GM12878 (cell line): ENCODE measurements at regions not wholly inside any gene's neighbourhood (a gene's known extent, or its start where the extent isn't known, plus 50 kb on each side); places are given as distances from the start of the nearest gene placed in this dataset.

Experiments used
- ATAC-seq: fragments of 200-7000 bp; cut with Tn5 transposase; 3 replicates; pipeline ENCODE4 v1.9.1; 2020; ENCODE audit warnings: mild to moderate bottlenecking, moderate library complexity
- BruUV-seq: library from RNA; stranded (reverse); fragments of 400-500 nt; replicated peaks from 2 replicates; lab custom pipeline; 2021; lab: Mats Ljungman, UMichigan
- CTCF ChIA-PET: fragments of 300-600 bp; sonication (Branson Sonifier 250); formaldehyde crosslinking; extraction: SDS; loops from one replicate; lab custom pipeline; 2021; ENCODE audit warnings: inconsistent platforms; lab: Yijun Ruan, JAX
- POLR2A ChIA-PET: fragments of 350-600 bp; formaldehyde crosslinking; extraction: SDS; loops from one replicate; lab custom pipeline; 2021; ENCODE audit warnings: inconsistent platforms; lab: Charles Lee
- RAD21 ChIA-PET: fragments of 300-600 bp; sonication (Branson Sonifier 250); formaldehyde crosslinking; loops from one replicate; lab custom pipeline; 2023; ENCODE audit warnings: antibody characterized with exemption; ENCODE audit not compliant: unreplicated experiment; lab: Charles Lee
- SMC1A ChIA-PET: fragments of 300-600 bp; sonication (Branson Sonifier 250); formaldehyde crosslinking; loops from one replicate; lab custom pipeline; 2023; ENCODE audit not compliant: unreplicated experiment, uncharacterized antibody; lab: Charles Lee
- DNase-seq: peaks from one replicate; pipeline ENCODE4 v3.0.0-alpha.2; 2011; ENCODE audit warnings: low read depth, low spot score
- FAIRE-seq: peaks from 3 replicates; lab custom pipeline; 2011; peaks lifted over from hg19 to GRCh38; lab: Jason Lieb, UNC
- H2AFZ ChIP-seq: 2 replicates; pipeline ENCODE4 v1.6.0; 2011; ENCODE audit warnings: low read depth, low read length, control low read depth; ENCODE audit not compliant: control insufficient read depth
- H3K27ac ChIP-seq: 2 replicates; pipeline ENCODE4 v1.5.1; 2011; ENCODE audit warnings: control low read depth; ENCODE audit not compliant: control insufficient read depth, insufficient read depth
- H3K27me3 ChIP-seq, 2 experiments: replicated peaks in 1 of 2; 2 replicates each; pipeline versions ENCODE4 v1.6.0 to v1.6.1; 2011; ENCODE audit warnings: low read length in 1 of 2; ENCODE audit not compliant: control insufficient read depth in 2 of 2, insufficient read depth in 2 of 2
- H3K36me3 ChIP-seq, 2 experiments: 2 replicates each; pipeline ENCODE4 v1.5.1; 2011; ENCODE audit warnings: low read length in 1 of 2; ENCODE audit not compliant: control insufficient read depth in 2 of 2, insufficient read depth in 2 of 2
- H3K4me1 ChIP-seq: 2 replicates; pipeline ENCODE4 v1.6.1; 2011; ENCODE audit warnings: mild to moderate bottlenecking, low read length, moderate library complexity, mixed read lengths; ENCODE audit not compliant: control insufficient read depth, insufficient read depth
- H3K4me2 ChIP-seq: 2 replicates; pipeline ENCODE4 v1.6.0; 2011; ENCODE audit warnings: control low read depth; ENCODE audit not compliant: control insufficient read depth, insufficient read depth
- H3K4me3 ChIP-seq: fragments of 200-600 bp; sonication (generic); 2 replicates; pipeline ENCODE4 v1.5.1; 2016
- H3K79me2 ChIP-seq: 2 replicates; pipeline ENCODE4 v1.6.0; 2011; ENCODE audit warnings: low read length; ENCODE audit not compliant: control insufficient read depth, insufficient read depth
- H3K9ac ChIP-seq: 2 replicates; pipeline ENCODE4 v1.8.0; 2011; ENCODE audit warnings: low read length, control low read depth, mixed read lengths; ENCODE audit not compliant: control insufficient read depth, insufficient read depth
- H3K9me3 ChIP-seq: replicated peaks from 3 replicates; pipeline ENCODE4 v1.5.1; 2011; ENCODE audit warnings: mild to moderate bottlenecking, low read length; ENCODE audit not compliant: control insufficient read depth, insufficient read depth
- H4K20me1 ChIP-seq: 2 replicates; pipeline ENCODE4 v1.6.0; 2011; ENCODE audit not compliant: control insufficient read depth, insufficient read depth
- CHD2 ChIP-seq: IDR thresholded peaks from 2 replicates; pipeline ENCODE4 v1.6.1; 2011; ENCODE audit warnings: low read depth, low read length, improper control_type of control experiment, borderline replicate concordance
- EED ChIP-seq: sonication (generic); IDR thresholded peaks from 2 replicates; pipeline ENCODE4 v1.6.1; 2016; ENCODE audit warnings: antibody characterized with exemption, low read depth
- IKZF1 ChIP-seq: fragments of 450-650 bp; conservative IDR thresholded peaks from 2 replicates; pipeline ENCODE4 v1.6.1; 2017; ENCODE audit warnings: antibody characterized with exemption, mild to moderate bottlenecking
- KAT2A ChIP-seq: conservative IDR thresholded peaks from 2 replicates; pipeline ENCODE4 v1.6.1; 2011; ENCODE audit warnings: low read depth, low read length; ENCODE audit not compliant: control insufficient read depth
- KDM1A ChIP-seq: fragments of 200-600 bp; sonication (generic); IDR thresholded peaks from 2 replicates; pipeline ENCODE4 v1.6.1; 2016; ENCODE audit warnings: borderline replicate concordance
- PKNOX1 ChIP-seq: fragments of 450-650 bp; IDR thresholded peaks from 2 replicates; pipeline ENCODE4 v1.6.1; 2016; ENCODE audit warnings: mild to moderate bottlenecking
- POLR2A ChIP-seq: IDR thresholded peaks from 2 replicates; pipeline ENCODE4 v1.6.1; 2011; ENCODE audit warnings: low read depth, mild to moderate bottlenecking, low read length
- RAD21 ChIP-seq: IDR thresholded peaks from 2 replicates; pipeline ENCODE4 v1.6.1; 2011; ENCODE audit warnings: mild to moderate bottlenecking, low read depth, low read length, moderate library complexity; ENCODE audit not compliant: insufficient read depth
- RBBP5 ChIP-seq: fragments of 200-600 bp; sonication (generic); conservative IDR thresholded peaks from 2 replicates; pipeline ENCODE4 v1.6.1; 2016
- SREBF1 ChIP-seq: IDR thresholded peaks from 2 replicates; pipeline ENCODE4 v1.6.1; 2012; ENCODE audit warnings: mild to moderate bottlenecking, low read length
- SUPT20H ChIP-seq: IDR thresholded peaks from 2 replicates; pipeline ENCODE4 v1.6.1; 2011; ENCODE audit warnings: low read depth, mild to moderate bottlenecking, low read length, moderate library complexity, borderline replicate concordance; ENCODE audit not compliant: control insufficient read depth
- ZNF217 ChIP-seq: fragments of 450-650 bp; IDR thresholded peaks from 2 replicates; pipeline ENCODE4 v1.6.1; 2017; ENCODE audit warnings: antibody characterized with exemption, mild to moderate bottlenecking
- WGBS: methylation state at CpG from one replicate; pipeline ENCODE4 v1.1.6; 2016; ENCODE audit warnings: low lambda C conversion rate; ENCODE audit not compliant: insufficient replicate concordance, insufficient coverage; ENCODE audit errors: missing lambda C conversion rate; 5-methylcytosine and 5-hydroxymethylcytosine counted together
- in situ Hi-C: fragments of 300-500 bp; cut with MboI; formaldehyde crosslinking; loops from 9 replicates; pipeline ENCODE4 v1.14.3; 2018; ENCODE audit warnings: mixed read lengths
- intact Hi-C: fragments of 100-400 bp; cut with micrococcal nuclease; formaldehyde crosslinking; loops from one replicate; pipeline ENCODE4 v1.14.2; 2022; ENCODE audit not compliant: unreplicated experiment
- TF ChIP-seq, protein P1 (sequence below): fragments of 450-650 bp; conservative IDR thresholded peaks from 2 replicates; pipeline ENCODE4 v1.6.1; 2017; ENCODE audit warnings: mild to moderate bottlenecking, moderate library complexity
- TF ChIP-seq, protein P2 (sequence below): IDR thresholded peaks from 2 replicates; pipeline ENCODE4 v1.6.1; 2011; ENCODE audit warnings: borderline replicate concordance, low read depth, mild to moderate bottlenecking, moderate library complexity, low read length; ENCODE audit not compliant: insufficient read depth, poor library complexity, severe bottlenecking
- TF ChIP-seq, protein P3 (sequence below): fragments of 450-650 bp; IDR thresholded peaks from 2 replicates; pipeline ENCODE4 v1.6.1; 2018; ENCODE audit warnings: borderline replicate concordance, mild to moderate bottlenecking; ENCODE audit not compliant: partially characterized antibody
- TF ChIP-seq, protein P4 (sequence below): fragments of 450-650 bp; formaldehyde crosslinking; IDR thresholded peaks from 2 replicates; pipeline ENCODE4 v1.4.0; 2022; ENCODE audit warnings: mild to moderate bottlenecking, moderate library complexity

DNA sequence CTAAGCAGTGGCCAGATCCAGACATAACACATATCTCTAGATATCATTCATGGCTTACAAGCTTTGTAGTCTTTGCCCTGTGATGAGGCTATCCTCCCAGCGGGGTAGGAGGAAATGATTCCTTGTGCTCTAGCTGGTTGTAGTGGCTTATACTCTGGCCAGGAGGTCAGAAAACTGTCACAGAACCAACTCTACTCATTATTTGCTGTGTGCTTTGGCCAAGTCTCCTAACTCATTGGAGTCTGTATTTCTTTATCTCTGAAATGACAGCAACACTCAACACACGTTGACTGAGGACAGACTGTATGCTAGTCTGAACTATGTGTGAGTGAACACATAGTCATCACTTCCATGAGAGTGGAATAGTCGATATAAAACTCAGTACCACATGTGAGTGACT lies 116.7 kb upstream of the F3 start:
- intact Hi-C loops, result no loop called here
- Histone ChIP-seq H3K9ac (no peak overlapping the region), H3K4me2 (no peak overlapping the region)
- TF ChIP-seq, protein P1, sequence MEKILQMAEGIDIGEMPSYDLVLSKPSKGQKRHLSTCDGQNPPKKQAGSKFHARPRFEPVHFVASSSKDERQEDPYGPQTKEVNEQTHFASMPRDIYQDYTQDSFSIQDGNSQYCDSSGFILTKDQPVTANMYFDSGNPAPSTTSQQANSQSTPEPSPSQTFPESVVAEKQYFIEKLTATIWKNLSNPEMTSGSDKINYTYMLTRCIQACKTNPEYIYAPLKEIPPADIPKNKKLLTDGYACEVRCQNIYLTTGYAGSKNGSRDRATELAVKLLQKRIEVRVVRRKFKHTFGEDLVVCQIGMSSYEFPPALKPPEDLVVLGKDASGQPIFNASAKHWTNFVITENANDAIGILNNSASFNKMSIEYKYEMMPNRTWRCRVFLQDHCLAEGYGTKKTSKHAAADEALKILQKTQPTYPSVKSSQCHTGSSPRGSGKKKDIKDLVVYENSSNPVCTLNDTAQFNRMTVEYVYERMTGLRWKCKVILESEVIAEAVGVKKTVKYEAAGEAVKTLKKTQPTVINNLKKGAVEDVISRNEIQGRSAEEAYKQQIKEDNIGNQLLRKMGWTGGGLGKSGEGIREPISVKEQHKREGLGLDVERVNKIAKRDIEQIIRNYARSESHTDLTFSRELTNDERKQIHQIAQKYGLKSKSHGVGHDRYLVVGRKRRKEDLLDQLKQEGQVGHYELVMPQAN, result no peak
- TF ChIP-seq, protein P2, sequence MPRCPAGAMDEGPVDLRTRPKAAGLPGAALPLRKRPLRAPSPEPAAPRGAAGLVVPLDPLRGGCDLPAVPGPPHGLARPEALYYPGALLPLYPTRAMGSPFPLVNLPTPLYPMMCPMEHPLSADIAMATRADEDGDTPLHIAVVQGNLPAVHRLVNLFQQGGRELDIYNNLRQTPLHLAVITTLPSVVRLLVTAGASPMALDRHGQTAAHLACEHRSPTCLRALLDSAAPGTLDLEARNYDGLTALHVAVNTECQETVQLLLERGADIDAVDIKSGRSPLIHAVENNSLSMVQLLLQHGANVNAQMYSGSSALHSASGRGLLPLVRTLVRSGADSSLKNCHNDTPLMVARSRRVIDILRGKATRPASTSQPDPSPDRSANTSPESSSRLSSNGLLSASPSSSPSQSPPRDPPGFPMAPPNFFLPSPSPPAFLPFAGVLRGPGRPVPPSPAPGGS, result no peak
- no peak for TF ChIP-seq POLR2A
- TF ChIP-seq ZNF217, result no peak
- TF ChIP-seq KAT2A, result no peak
- TF ChIP-seq, protein P3, sequence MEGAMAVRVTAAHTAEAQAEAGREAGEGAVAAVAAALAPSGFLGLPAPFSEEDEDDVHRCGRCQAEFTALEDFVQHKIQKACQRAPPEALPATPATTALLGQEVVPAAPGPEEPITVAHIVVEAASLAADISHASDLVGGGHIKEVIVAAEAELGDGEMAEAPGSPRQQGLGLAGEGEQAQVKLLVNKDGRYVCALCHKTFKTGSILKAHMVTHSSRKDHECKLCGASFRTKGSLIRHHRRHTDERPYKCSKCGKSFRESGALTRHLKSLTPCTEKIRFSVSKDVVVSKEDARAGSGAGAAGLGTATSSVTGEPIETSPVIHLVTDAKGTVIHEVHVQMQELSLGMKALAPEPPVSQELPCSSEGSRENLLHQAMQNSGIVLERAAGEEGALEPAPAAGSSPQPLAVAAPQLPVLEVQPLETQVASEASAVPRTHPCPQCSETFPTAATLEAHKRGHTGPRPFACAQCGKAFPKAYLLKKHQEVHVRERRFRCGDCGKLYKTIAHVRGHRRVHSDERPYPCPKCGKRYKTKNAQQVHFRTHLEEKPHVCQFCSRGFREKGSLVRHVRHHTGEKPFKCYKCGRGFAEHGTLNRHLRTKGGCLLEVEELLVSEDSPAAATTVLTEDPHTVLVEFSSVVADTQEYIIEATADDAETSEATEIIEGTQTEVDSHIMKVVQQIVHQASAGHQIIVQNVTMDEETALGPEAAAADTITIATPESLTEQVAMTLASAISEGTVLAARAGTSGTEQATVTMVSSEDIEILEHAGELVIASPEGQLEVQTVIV, result no peak
- no peak for TF ChIP-seq RBBP5
- no peak for TF ChIP-seq PKNOX1
- no peak for TF ChIP-seq SUPT20H
- no peak for TF ChIP-seq KDM1A
- TF ChIP-seq IKZF1, result no peak
- no peak for TF ChIP-seq CHD2
- no peak for TF ChIP-seq SREBF1
- TF ChIP-seq, protein P4, sequence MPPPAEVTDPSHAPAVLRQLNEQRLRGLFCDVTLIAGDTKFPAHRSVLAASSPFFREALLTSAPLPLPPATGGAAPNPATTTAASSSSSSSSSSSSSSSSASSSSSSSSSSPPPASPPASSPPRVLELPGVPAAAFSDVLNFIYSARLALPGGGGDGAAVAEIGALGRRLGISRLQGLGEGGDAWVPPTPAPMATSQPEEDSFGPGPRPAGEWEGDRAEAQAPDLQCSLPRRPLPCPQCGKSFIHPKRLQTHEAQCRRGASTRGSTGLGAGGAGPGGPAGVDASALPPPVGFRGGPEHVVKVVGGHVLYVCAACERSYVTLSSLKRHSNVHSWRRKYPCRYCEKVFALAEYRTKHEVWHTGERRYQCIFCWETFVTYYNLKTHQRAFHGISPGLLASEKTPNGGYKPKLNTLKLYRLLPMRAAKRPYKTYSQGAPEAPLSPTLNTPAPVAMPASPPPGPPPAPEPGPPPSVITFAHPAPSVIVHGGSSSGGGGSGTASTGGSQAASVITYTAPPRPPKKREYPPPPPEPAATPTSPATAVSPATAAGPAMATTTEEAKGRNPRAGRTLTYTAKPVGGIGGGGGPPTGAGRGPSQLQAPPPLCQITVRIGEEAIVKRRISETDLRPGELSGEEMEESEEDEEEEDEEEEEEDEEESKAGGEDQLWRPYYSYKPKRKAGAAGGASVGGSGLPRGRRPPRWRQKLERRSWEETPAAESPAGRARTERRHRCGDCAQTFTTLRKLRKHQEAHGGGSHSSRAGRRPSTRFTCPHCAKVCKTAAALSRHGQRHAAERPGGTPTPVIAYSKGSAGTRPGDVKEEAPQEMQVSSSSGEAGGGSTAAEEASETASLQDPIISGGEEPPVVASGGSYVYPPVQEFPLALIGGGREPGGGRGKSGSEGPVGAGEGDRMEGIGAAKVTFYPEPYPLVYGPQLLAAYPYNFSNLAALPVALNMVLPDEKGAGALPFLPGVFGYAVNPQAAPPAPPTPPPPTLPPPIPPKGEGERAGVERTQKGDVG (CRISPR knock-in tag), result no peak
- no peak for TF ChIP-seq RAD21
- TF ChIP-seq EED, result no peak

More for the DNA sequence above, 116.7 kb upstream of the F3 start:
- DNase-seq (no peak), FAIRE-seq (no peak), ATAC-seq (no peak)
- Histone ChIP-seq H3K36me3 (no peaks in the 10 kb centered on the region), H3K27ac (no peak overlapping the region), H3K9me3 (no peaks in the 10 kb centered on the region), H2AFZ (no peak overlapping the region), H4K20me1 (no peaks in the 10 kb centered on the region), H3K4me3 (no peak overlapping the region), H3K27me3 (peaks cover 0 to 2% of the 10 kb centered on the region in 2 experiments; a peak in 2 of 4 replicates), H3K4me1 (no peaks in the 10 kb centered on the region), H3K79me2 (no peaks in the 10 kb centered on the region)
- SMC1A ChIA-PET, result no interaction called here
- BruUV-seq, result no TSS peak
- POLR2A ChIA-PET, result no interaction called here
- WGBS, result 14% methylated on average over 3 of the region's 3 CpGs
- RAD21 ChIA-PET, result no interaction called here
- CTCF ChIA-PET, result no interaction called here
- in situ Hi-C loops, result no loop called here
